ENCODE measurements at regions not wholly inside any gene's neighbourhood (a gene's known extent, or its start where the extent isn't known, plus 50 kb on each side); places are given as distances from the start of the nearest gene placed in this dataset.

- TF ChIP-seq EP300 (IDR thresholded peaks at IDR 0.05) (no peak), POLR2A (IDR thresholded peaks at IDR 0.05) (no peak), CTCF (IDR thresholded peaks at IDR 0.05) (no peak)
- H3K27me3 ChIP-seq = no peaks in the 10 kb centered on the region
- no peaks in the 10 kb centered on the region for H3K4me1 ChIP-seq
- no peaks in the 10 kb centered on the region for H3K36me3 ChIP-seq
- no peaks in the 10 kb centered on the region for H3K9me3 ChIP-seq
- H3K27ac ChIP-seq = no peak overlapping the region
- 59 to 69% methylated on average over 6 of the region's 6 CpGs for WGBS, 2 donors
- DNase-seq (ENCODE audit: low spot score in 2 of 2) = no peak
- H3K4me3 ChIP-seq = no peak overlapping the region
Observed at GRCh38 chr7:142391191-142391992, 133.5 kb upstream of the PRSS58 start.

GRCh38 chr7:142389544-142389943 lies 131.7 kb upstream of the PRSS58 start:
- Histone ChIP-seq H3K36me3 (no peaks in the 10 kb centered on the region), H3K9me3 (no peaks in the 10 kb centered on the region), H3K27ac (no peak overlapping the region), H3K27me3 (no peaks in the 10 kb centered on the region), H3K4me3 (no peak overlapping the region), H3K4me1 (peaks cover 0 to 12% (median 0%) of the 10 kb centered on the region in 4 donors)
- no peak for DNase-seq (ENCODE audit: low spot score in 2 of 2)
- WGBS, 2 donors = 76 to 86% methylated on average over 7 of the region's 7 CpGs
- TF ChIP-seq POLR2A (IDR thresholded peaks at IDR 0.05) = no peak
- no peak for TF ChIP-seq CTCF (IDR thresholded peaks at IDR 0.05)

GRCh38 chr7:142385491-142386340 lies 127.9 kb upstream of the PRSS58 start:
- WGBS, 2 donors = 43 to 48% methylated on average over 8 of the region's 8 CpGs
- Histone ChIP-seq H3K9me3 (no peaks in the 10 kb centered on the region), H3K27me3 (no peaks in the 10 kb centered on the region), H3K36me3 (no peaks in the 10 kb centered on the region), H3K4me1 (peaks cover 0 to 12% (median 0%) of the 10 kb centered on the region in 4 donors), H3K4me3 (no peak overlapping the region), H3K27ac (no peak overlapping the region)
- TF ChIP-seq POLR2A (IDR thresholded peaks at IDR 0.05) (no peak), CTCF (IDR thresholded peaks at IDR 0.05) (peak in 4 of 5 experiments; percentile 19 to 51 (median 24))
- DNase-seq (ENCODE audit: low spot score in 2 of 2) = no peak

- Histone ChIP-seq H3K4me3 (no peak overlapping the region), H3K27me3 (no peaks in the 10 kb centered on the region), H3K36me3 (no peaks in the 10 kb centered on the region), H3K9me3 (no peaks in the 10 kb centered on the region), H3K27ac (no peak overlapping the region), H3K4me1 (peaks cover 0 to 12% (median 0%) of the 10 kb centered on the region in 4 donors)
- TF ChIP-seq POLR2A (IDR thresholded peaks at IDR 0.05) = no peak
- no peak for TF ChIP-seq EP300 (IDR thresholded peaks at IDR 0.05)
- TF ChIP-seq CTCF (IDR thresholded peaks at IDR 0.05) = no peak
- no peak for DNase-seq (ENCODE audit: low spot score in 2 of 2)
- WGBS, 2 donors = 53 to 75% methylated on average over 11 of the region's 11 CpGs
Observed at GRCh38 chr7:142384493-142384922, 126.7 kb upstream of the PRSS58 start.

All from tibial nerve (tissue), 4 donors.